Activated CD4-positive, alpha-beta memory T cell treated with anti-CD3 and anti-CD28 coated beads, Interleukin-2, amount 10 ng/mL, durations not matched to agents 7 days and 5 days (primary cell): ENCODE measurements at regions not wholly inside any gene's neighbourhood (a gene's known extent, or its start where the extent isn't known, plus 50 kb on each side); places are given as distances from the start of the nearest gene placed in this dataset.

Experiments
- CTCF ChIA-PET: fragments of 350-600 bp; sonication (Branson Sonifier 250); formaldehyde crosslinking; loops from one replicate; lab custom pipeline; 2021; ENCODE audit warnings: antibody characterized with exemption, inconsistent platforms; lab: Charles Lee
- POLR2A ChIA-PET: fragments of 350-600 bp; sonication (Branson Sonifier 250); formaldehyde crosslinking; loops from one replicate; lab custom pipeline; 2021; ENCODE audit warnings: antibody characterized with exemption; lab: Charles Lee
- DNase-seq: peaks from one replicate; pipeline ENCODE4 v3.0.0-alpha.2; 2020
- H3K27ac Mint-ChIP-seq: one replicate; pipeline ENCODE4 v1.8.0; 2021; ENCODE audit warnings: mild to moderate bottlenecking, mixed read lengths
- H3K27me3 Mint-ChIP-seq: one replicate; pipeline ENCODE4 v1.8.0; 2021; ENCODE audit warnings: mixed read lengths
- H3K36me3 Mint-ChIP-seq: one replicate; pipeline ENCODE4 v1.8.0; 2021; ENCODE audit warnings: low read depth, mixed read lengths
- H3K4me1 Mint-ChIP-seq: one replicate; pipeline ENCODE4 v1.8.0; 2021; ENCODE audit warnings: mixed read lengths
- H3K4me3 Mint-ChIP-seq: one replicate; pipeline ENCODE4 v1.8.0; 2021; ENCODE audit warnings: mild to moderate bottlenecking, mixed read lengths
- H3K9me3 Mint-ChIP-seq: one replicate; pipeline ENCODE4 v1.8.0; 2021; ENCODE audit warnings: mixed read lengths

DNA sequence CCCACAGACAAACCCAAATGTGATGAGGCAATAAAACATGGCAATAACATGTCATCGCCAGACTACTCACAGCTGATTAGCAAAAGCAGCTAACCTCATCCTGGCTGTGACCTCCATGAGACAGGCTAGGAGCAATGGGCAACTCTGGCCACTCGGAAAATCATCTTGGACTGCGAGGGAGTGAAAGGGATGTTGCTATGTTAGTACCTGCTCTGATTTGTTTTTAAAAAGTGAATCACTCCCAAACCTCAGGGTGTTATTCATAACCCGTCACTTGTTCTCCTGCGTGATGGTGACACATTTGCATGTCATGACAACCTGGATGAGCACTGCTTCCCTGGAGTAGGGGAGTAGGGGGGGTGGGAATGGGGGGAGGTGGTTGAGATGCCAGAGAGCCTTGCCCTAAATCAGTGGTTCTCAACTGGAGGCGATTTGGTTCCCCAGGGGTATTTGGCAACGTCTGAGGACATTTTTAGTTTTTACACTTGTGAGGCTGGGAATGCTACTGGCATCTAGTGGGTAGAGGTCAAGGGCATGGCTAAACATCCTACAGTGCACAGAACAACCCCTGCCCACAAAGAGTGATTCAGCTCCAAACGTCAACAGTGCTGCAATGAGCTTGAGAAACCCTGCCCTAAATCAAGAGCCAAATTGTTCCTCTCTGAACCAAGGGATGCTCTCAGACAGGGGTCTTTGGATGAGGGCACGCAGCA is 241.7 kb downstream of the SOX9 start:
- H3K36me3 Mint-ChIP-seq = no peaks in the 10 kb centered on the region
- DNase-seq = no peak
- H3K27me3 Mint-ChIP-seq = no peaks in the 10 kb centered on the region
- H3K9me3 Mint-ChIP-seq = peaks cover 4% of the 10 kb centered on the region
- POLR2A ChIA-PET = no interaction called here
- no peak overlapping the region for H3K4me3 Mint-ChIP-seq
- CTCF ChIA-PET = no interaction called here
- no peak overlapping the region for H3K27ac Mint-ChIP-seq
- H3K4me1 Mint-ChIP-seq = no peaks in the 10 kb centered on the region

GRCh38 chr17:72363089-72363610 is 242.3 kb downstream of the SOX9 start:
- Mint-ChIP-seq H3K27ac (no peak overlapping the region), H3K27me3 (no peaks in the 10 kb centered on the region), H3K36me3 (no peaks in the 10 kb centered on the region), H3K9me3 (peaks cover 4% of the 10 kb centered on the region), H3K4me3 (no peak overlapping the region), H3K4me1 (no peaks in the 10 kb centered on the region)
- POLR2A ChIA-PET = no interaction called here
- no peak for DNase-seq
- CTCF ChIA-PET = no interaction called here

GRCh38 chr17:72365857-72366414 is 245.1 kb downstream of the SOX9 start:
- Mint-ChIP-seq H3K4me1 (no peaks in the 10 kb centered on the region), H3K36me3 (no peaks in the 10 kb centered on the region), H3K4me3 (no peak overlapping the region), H3K27me3 (no peaks in the 10 kb centered on the region), H3K27ac (no peak overlapping the region), H3K9me3 (peaks cover 4% of the 10 kb centered on the region)
- POLR2A ChIA-PET = no interaction called here
- DNase-seq = no peak
- CTCF ChIA-PET = no interaction called here

- Mint-ChIP-seq H3K9me3 (peaks cover 4% of the 10 kb centered on the region), H3K4me3 (no peak overlapping the region), H3K27ac (no peak overlapping the region), H3K36me3 (no peaks in the 10 kb centered on the region), H3K4me1 (no peaks in the 10 kb centered on the region), H3K27me3 (no peaks in the 10 kb centered on the region)
- DNase-seq = no peak
- CTCF ChIA-PET = interaction anchor here (1.3 kb wide), 1 partner anchor 173 kb away, joined by 3 read pairs; no protein-coding TSS in a partner anchor
- POLR2A ChIA-PET = no interaction called here
Measured at GRCh38 chr17:72366626-72367025, 245.8 kb downstream of the SOX9 start.

DNA sequence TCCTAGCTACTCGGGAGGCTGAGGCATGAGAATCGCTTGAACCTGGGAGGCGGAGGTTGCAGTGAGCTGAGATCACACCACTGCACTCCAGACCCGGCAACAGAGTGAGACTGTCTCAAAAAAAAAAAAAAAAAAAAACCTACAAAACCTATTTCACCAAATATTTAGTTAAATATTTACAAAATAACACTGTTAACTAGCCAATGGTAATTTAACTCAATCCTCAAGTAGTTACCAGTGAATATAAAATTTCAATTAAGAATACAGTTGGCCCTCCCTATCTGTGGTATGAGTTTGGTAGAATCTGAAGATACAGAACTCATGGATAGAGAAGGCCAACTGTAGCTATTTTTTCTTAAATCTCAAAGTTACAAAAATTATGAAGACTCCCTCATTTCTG is 247.4 kb downstream of the SOX9 start:
- H3K36me3 Mint-ChIP-seq = no peaks in the 10 kb centered on the region
- no peak overlapping the region for H3K27ac Mint-ChIP-seq
- H3K4me1 Mint-ChIP-seq = no peaks in the 10 kb centered on the region
- H3K4me3 Mint-ChIP-seq = no peak overlapping the region
- CTCF ChIA-PET = no interaction called here
- no peak for DNase-seq
- POLR2A ChIA-PET = no interaction called here
- H3K27me3 Mint-ChIP-seq = no peaks in the 10 kb centered on the region
- no peaks in the 10 kb centered on the region for H3K9me3 Mint-ChIP-seq

DNA sequence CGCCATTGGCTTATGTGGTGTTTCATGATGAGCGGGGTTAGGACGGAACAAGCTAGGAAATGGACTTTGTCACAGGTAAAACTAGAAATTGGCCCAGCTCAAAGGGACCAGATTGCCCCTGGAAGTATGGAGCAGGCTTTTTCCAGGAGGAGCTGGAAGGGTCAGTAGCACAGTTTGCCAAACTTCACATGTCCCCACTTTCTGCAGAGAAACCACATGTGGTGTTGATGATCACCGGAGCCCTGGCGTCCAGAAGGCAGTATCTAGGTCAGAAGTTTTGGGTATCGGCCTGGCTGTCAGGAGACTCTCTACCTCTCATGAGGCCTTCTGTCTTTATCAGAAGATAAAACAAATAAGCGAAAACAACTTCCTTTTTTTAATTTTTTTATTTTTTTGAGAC is 248.5 kb downstream of the SOX9 start:
- Mint-ChIP-seq H3K4me3 (no peak overlapping the region), H3K27ac (no peak overlapping the region), H3K4me1 (no peaks in the 10 kb centered on the region), H3K36me3 (no peaks in the 10 kb centered on the region), H3K9me3 (no peaks in the 10 kb centered on the region), H3K27me3 (no peaks in the 10 kb centered on the region)
- ChIA-PET CTCF (no interaction called here), POLR2A (no interaction called here)
- DNase-seq = no peak

DNA sequence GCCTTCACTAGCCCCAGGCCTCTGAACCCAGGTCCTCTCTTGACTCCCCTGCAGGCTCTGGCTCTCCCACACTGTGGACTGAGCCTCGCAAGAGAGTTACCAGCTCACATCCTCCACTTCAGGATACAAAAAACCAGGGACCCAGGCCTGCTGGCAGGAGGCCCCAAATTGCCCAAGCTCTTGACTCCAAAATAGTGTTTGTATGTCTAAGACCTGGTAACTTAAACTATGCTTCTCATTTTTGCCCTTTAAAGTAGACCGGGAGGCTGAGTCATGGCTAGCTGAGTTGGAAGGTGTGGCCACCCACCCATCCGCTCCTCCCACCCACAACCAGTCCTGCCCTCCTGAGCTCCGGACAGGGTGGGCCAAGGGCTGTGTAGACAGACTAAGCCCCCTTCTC is 250.0 kb downstream of the SOX9 start:
- H3K36me3 Mint-ChIP-seq = no peaks in the 10 kb centered on the region
- DNase-seq = no peak
- H3K4me1 Mint-ChIP-seq = no peaks in the 10 kb centered on the region
- ChIA-PET POLR2A (no interaction called here), CTCF (no interaction called here)
- no peak overlapping the region for H3K4me3 Mint-ChIP-seq
- no peaks in the 10 kb centered on the region for H3K27me3 Mint-ChIP-seq
- H3K9me3 Mint-ChIP-seq = no peaks in the 10 kb centered on the region
- H3K27ac Mint-ChIP-seq = no peak overlapping the region

DNA sequence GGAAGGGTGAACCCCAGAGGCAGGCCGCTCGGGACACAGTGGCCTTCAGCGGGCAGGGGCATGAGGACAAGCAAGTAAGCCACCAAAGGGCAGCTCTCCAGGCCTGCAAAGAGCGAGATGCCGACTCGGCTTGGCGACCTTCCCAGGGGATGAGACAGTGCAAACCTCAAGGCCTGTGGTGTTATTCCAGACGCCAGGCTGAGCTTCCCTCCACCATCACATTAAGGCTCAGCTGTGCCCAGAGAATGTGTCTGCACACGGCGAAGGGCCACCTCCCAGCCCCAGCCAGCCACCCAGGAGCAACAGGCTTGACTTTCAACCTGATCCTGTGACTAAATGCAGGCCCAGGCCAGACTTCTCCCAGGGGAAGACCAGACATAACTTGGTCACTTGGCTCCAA is 251.4 kb downstream of the SOX9 start:
- H3K4me1 Mint-ChIP-seq = no peaks in the 10 kb centered on the region

GRCh38 chr17:72373910-72374741 is 253.3 kb downstream of the SOX9 start:
- Mint-ChIP-seq H3K4me3 (no peak overlapping the region), H3K36me3 (no peaks in the 10 kb centered on the region), H3K27me3 (no peaks in the 10 kb centered on the region), H3K27ac (no peak overlapping the region), H3K9me3 (no peaks in the 10 kb centered on the region), H3K4me1 (no peaks in the 10 kb centered on the region)
- DNase-seq = no peak
- ChIA-PET POLR2A (no interaction called here), CTCF (no interaction called here)

More for the DNA sequence above, 251.4 kb downstream of the SOX9 start:
- Mint-ChIP-seq H3K9me3 (no peaks in the 10 kb centered on the region), H3K36me3 (no peaks in the 10 kb centered on the region), H3K27ac (no peak overlapping the region), H3K4me3 (no peak overlapping the region), H3K27me3 (no peaks in the 10 kb centered on the region)
- CTCF ChIA-PET = no interaction called here
- POLR2A ChIA-PET = no interaction called here
- no peak for DNase-seq

- H3K9me3 Mint-ChIP-seq = no peaks in the 10 kb centered on the region
- no peak overlapping the region for H3K27ac Mint-ChIP-seq
- H3K4me3 Mint-ChIP-seq = no peak overlapping the region
- DNase-seq = no peak
- ChIA-PET CTCF (no interaction called here), POLR2A (no interaction called here)
- H3K36me3 Mint-ChIP-seq = no peaks in the 10 kb centered on the region
- no peaks in the 10 kb centered on the region for H3K4me1 Mint-ChIP-seq
- no peaks in the 10 kb centered on the region for H3K27me3 Mint-ChIP-seq
Measured at GRCh38 chr17:72376526-72377345, 255.9 kb downstream of the SOX9 start.

GRCh38 chr17:72378414-72379390 is 257.9 kb downstream of the SOX9 start:
- Mint-ChIP-seq H3K9me3 (no peaks in the 10 kb centered on the region), H3K27me3 (peaks cover 2% of the 10 kb centered on the region), H3K4me1 (no peaks in the 10 kb centered on the region), H3K36me3 (no peaks in the 10 kb centered on the region), H3K4me3 (no peak overlapping the region), H3K27ac (no peak overlapping the region)
- no peak for DNase-seq
- ChIA-PET POLR2A (no interaction called here), CTCF (no interaction called here)

DNA sequence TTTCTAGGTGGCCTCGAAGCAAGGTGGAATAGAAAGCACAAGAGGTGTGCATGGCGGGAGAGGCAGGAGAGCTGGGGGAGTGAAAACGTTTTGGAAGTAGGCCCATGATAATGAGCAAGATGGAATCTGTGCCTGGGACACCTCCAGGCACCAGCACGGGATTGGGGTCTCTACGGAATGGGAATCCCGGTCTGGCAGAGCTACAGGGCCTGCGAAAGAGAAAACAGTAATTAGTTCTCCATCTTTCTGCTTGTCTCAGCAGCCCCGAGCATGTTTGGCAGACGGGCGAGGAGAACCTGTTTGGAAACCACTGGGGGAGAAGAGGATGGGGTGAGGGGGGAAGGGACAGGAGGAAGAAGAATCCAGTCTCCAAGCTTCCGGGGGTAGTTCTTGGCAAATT is 258.7 kb downstream of the SOX9 start:
- ChIA-PET POLR2A (no interaction called here), CTCF (no interaction called here)
- H3K36me3 Mint-ChIP-seq = no peaks in the 10 kb centered on the region
- no peak for DNase-seq
- H3K27ac Mint-ChIP-seq = no peak overlapping the region
- H3K4me3 Mint-ChIP-seq = no peak overlapping the region
- peaks cover 2% of the 10 kb centered on the region for H3K27me3 Mint-ChIP-seq
- no peaks in the 10 kb centered on the region for H3K9me3 Mint-ChIP-seq
- no peaks in the 10 kb centered on the region for H3K4me1 Mint-ChIP-seq
